SK-N-SH (cell line): ENCODE measurements at regions not wholly inside any gene's neighbourhood (a gene's known extent, or its start where the extent isn't known, plus 50 kb on each side); places are given as distances from the start of the nearest gene placed in this dataset.

Experiments
- NFIC ChIP-seq: IDR thresholded peaks from 2 replicates; pipeline ENCODE4 v1.4.0; 2012; ENCODE audit warnings: borderline replicate concordance
- POLR2AphosphoS5 ChIP-seq: IDR thresholded peaks from 2 replicates; pipeline ENCODE4 v1.6.1; 2012; ENCODE audit warnings: low read depth, low read length
- RAD21 ChIP-seq: IDR thresholded peaks from 2 replicates; pipeline ENCODE4 v1.6.1; 2012; ENCODE audit warnings: mild to moderate bottlenecking, low read length
- RFX5 ChIP-seq: IDR thresholded peaks from 2 replicates; pipeline ENCODE4 v1.6.1; 2012; ENCODE audit warnings: mild to moderate bottlenecking, improper control_type of control experiment, low read length
- RXRA ChIP-seq: IDR thresholded peaks from 2 replicates; pipeline ENCODE4 v1.4.0; 2012; ENCODE audit warnings: low read depth, mild to moderate bottlenecking, borderline replicate concordance
- YY1 ChIP-seq: IDR thresholded peaks from 2 replicates; pipeline ENCODE4 v1.4.0; 2012; ENCODE audit warnings: low read depth, mild to moderate bottlenecking
- TF ChIP-seq, protein P1 (sequence below): IDR thresholded peaks from 2 replicates; pipeline ENCODE4 v1.4.0; 2012; ENCODE audit warnings: low read depth, borderline replicate concordance
- TF ChIP-seq, protein P2 (sequence below): fragments of 200-600 bp; sonication (generic); IDR thresholded peaks from 2 replicates; pipeline ENCODE4 v1.6.1; 2017; ENCODE audit warnings: antibody characterized with exemption, mild to moderate bottlenecking, moderate library complexity
- TF ChIP-seq, protein P3 (sequence below): fragments of 150-350 bp; IDR thresholded peaks from 2 replicates; pipeline ENCODE4 v1.6.1; 2016; ENCODE audit warnings: mild to moderate bottlenecking, low read depth, low read length

DNA sequence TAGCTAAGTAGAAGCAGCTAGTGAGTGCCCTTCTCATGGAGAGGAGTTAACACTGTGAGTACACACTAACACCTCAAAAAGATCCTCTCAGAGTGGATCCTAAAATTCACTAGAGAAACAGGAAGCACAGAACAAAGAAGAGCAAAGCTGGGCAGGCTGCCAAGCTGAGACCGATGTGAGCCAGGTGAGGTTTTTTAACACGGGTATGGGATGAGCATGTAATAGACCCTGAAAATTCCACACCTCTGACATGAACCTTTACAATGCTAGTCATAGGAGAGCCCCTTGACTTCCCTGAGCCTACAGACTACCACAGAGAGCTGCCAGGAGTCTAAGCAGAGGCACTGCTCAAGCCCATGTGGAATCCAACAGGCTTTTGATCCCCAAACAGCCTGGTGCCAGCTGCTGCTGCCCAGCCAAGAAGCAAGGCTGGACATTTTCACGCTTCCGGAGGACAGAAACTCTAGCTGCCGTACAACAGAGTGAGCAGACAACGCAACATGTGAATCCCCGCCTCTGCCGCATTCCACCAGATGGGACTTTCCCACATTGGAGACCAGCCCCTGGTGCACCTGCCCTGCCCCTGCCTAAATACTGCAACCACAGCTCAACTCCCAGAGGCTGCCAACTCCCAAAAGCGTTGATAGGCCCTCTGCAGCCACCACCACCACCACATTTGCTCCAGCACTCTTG is 280.8 kb downstream of the CDH10 start:
- TF ChIP-seq, protein P1, sequence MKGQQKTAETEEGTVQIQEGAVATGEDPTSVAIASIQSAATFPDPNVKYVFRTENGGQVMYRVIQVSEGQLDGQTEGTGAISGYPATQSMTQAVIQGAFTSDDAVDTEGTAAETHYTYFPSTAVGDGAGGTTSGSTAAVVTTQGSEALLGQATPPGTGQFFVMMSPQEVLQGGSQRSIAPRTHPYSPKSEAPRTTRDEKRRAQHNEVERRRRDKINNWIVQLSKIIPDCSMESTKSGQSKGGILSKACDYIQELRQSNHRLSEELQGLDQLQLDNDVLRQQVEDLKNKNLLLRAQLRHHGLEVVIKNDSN, result no peak
- TF ChIP-seq, protein P2, sequence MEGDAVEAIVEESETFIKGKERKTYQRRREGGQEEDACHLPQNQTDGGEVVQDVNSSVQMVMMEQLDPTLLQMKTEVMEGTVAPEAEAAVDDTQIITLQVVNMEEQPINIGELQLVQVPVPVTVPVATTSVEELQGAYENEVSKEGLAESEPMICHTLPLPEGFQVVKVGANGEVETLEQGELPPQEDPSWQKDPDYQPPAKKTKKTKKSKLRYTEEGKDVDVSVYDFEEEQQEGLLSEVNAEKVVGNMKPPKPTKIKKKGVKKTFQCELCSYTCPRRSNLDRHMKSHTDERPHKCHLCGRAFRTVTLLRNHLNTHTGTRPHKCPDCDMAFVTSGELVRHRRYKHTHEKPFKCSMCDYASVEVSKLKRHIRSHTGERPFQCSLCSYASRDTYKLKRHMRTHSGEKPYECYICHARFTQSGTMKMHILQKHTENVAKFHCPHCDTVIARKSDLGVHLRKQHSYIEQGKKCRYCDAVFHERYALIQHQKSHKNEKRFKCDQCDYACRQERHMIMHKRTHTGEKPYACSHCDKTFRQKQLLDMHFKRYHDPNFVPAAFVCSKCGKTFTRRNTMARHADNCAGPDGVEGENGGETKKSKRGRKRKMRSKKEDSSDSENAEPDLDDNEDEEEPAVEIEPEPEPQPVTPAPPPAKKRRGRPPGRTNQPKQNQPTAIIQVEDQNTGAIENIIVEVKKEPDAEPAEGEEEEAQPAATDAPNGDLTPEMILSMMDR, result no peak
- no peak for TF ChIP-seq RXRA
- TF ChIP-seq, protein P3, sequence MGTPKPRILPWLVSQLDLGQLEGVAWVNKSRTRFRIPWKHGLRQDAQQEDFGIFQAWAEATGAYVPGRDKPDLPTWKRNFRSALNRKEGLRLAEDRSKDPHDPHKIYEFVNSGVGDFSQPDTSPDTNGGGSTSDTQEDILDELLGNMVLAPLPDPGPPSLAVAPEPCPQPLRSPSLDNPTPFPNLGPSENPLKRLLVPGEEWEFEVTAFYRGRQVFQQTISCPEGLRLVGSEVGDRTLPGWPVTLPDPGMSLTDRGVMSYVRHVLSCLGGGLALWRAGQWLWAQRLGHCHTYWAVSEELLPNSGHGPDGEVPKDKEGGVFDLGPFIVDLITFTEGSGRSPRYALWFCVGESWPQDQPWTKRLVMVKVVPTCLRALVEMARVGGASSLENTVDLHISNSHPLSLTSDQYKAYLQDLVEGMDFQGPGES, result no peak
- no peak for TF ChIP-seq RFX5
- no peak for TF ChIP-seq YY1
- no peak for TF ChIP-seq POLR2AphosphoS5
- no peak for TF ChIP-seq RAD21
- no peak for TF ChIP-seq NFIC
